HG03469 (cell line): ENCODE measurements at regions not wholly inside any gene's neighbourhood (a gene's known extent, or its start where the extent isn't known, plus 50 kb on each side); places are given as distances from the start of the nearest gene placed in this dataset.
"Not testable (repeated sequence)": the region's sequence is repeated elsewhere in the genome, so short reads cannot be mapped to it uniquely, and the experiment has no call there.

Experiments used
- ATAC-seq: cut with Tn5 transposase; IDR thresholded peaks from one replicate; pipeline ENCODE4 v1.9.1; 2021; ENCODE audit warnings: mild to moderate bottlenecking, moderate library complexity, moderate number of reproducible peaks; ENCODE audit not compliant: unreplicated experiment

DNA sequence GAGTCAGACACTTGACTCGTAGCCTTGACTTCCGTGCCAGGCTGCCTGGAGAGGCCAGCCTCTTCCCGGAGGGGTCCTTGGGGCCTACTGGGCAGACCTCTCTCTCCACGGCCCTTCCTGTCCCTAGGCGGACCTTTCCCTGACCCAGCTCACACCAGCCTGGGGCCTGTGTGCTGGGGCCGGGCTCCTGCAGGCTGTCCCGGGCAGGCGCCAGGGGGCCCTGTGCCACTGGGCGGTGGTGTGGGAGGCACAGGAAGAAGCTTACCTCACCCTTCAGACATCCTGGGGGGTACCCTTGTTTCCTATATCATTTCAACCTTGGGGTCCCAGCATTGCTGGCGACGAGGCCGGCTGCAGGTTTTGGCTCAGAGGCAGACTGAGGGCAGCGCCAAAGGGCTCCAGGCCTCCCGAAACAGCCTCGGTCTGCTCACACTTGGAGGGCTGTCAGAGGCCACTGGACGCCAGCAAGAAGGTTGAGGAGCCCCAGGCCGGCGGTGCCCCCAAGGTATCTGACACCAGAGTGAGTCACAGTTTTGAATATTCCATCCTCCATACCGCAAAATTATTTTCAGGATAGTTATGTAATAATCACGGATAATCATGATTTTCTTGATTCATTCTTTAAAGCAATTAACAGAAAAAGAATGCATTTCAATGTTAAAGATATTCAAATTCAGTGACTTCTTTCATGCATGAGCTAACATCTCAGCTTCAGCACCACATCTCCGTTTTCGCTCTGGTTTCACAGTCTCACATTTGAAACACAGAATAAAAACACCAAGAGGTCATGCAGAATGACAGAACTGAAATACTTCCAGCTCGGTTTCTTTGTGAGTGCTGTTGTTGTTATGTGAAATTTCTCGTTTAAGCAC is 3967.6 kb upstream of the TPTE start:
- ATAC-seq, result not testable (repeated sequence)

DNA sequence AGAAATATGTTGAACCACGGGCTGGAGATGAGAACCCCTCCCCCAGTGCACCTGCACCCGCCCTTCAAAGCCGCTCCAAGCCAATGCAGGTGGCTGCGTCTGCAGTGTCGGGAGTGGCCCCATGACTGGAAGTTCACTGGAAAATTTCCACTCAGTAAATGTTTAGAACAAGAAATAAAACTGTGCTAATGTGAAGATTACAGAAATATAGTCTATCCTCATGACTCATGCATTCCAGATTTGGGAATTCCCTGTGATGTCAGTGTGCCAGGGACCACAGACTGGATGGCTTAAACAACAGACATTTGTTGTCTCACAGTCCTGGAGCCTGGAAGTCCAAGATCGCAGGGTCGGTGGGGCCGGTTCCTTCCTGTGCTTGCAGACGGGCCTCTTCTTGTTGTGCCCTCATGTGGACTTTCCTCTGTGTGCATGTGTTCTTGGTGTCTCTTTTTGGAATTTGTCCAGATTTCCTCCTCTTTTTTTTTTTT is 3967.0 kb upstream of the TPTE start:
- not testable (repeated sequence) for ATAC-seq

DNA sequence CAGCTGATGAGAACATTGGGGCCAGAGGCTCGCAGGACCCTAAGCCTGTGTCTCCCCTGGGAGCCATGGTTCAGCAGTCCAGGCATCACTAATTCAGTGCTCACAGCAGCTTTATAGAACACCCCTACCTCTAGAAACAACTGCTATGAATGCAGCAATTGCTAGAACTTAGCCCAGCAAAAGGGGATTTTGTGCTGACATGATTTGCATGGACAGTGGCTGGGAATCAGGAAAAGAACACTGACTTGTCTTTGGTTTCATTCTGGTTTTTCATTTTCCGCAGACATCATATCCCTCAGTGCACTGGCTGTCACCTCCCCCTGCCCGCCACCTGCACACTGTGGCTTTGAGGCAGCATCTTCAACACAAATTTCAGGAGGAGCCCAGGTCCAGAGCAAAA is 3964.9 kb upstream of the TPTE start:
- not testable (repeated sequence) for ATAC-seq

DNA sequence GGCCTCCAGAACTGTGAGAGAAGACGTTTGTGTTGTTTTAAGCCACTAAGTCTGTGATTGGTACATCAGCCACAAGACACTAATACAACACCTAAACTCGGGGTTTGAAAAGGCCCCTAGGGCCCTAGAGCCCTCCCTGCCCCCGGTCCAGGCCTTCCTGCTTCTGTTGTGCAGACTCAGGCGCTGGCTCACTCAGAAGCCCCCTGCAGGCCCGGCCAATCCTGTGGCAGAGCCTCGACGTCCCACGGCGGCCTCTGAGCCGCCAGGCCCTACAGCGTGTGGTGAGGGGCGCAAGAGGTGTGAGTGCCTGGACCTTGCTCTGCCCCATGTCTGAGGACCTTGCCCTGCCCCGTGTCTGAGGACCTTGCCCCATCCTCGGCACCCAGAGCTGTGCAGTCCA is 3964.0 kb upstream of the TPTE start:
- ATAC-seq, result not testable (repeated sequence)

- not testable (repeated sequence) for ATAC-seq
These were observed 3960.2 kb upstream of the TPTE start for GRCh38 chr21:6561168-6561567.

DNA sequence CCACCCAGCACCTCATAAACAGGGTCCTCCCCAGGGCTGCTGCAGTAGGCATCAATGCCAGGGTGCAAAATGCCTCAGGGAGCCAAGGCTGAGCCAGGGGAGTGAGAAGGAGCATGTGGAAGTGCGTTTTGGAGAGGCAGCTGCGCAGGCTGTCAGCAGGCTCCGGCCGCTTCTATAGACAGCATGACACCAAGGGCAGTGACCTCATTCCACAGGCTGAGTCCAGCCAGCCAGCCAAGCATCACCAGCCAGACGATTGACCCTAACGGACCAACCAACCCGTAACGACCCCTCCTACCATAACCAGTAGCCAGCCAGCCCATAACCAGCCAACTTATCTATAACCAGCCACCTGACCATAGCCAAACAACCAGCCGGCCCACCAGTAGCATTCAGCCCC is 3959.8 kb upstream of the TPTE start:
- not testable (repeated sequence) for ATAC-seq

DNA sequence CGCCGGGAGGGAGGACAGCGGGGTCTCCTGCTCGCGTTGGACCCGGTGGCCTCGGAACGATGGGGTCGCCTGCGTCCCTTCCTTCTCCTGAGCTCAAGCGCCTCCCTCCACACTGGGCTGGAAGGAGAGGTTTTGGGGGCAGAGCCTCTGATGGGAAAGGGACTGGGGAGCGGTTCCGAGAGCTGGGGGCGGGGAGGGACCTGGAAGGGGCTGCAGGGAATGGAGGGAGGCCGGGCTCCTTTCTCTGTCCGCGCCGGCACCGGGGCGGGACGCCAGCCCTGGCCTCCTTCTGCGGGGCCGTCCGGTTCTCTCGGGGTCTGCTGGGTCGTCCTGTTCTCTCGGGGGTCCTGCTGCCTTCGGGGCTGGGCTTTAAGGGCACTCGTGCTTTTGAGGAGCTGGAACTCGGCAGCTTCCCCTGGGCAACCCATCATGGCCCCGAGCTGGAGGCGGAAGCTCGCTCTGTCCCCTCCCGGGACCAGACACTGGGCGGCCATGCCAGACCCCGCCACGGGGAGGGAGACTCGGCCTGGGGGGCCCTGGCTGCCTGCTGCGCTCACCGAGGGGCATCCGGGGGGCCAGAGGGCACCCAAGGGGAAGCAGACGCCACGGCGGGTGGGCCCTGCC is 3956.7 kb upstream of the TPTE start:
- ATAC-seq, result not testable (repeated sequence)

DNA sequence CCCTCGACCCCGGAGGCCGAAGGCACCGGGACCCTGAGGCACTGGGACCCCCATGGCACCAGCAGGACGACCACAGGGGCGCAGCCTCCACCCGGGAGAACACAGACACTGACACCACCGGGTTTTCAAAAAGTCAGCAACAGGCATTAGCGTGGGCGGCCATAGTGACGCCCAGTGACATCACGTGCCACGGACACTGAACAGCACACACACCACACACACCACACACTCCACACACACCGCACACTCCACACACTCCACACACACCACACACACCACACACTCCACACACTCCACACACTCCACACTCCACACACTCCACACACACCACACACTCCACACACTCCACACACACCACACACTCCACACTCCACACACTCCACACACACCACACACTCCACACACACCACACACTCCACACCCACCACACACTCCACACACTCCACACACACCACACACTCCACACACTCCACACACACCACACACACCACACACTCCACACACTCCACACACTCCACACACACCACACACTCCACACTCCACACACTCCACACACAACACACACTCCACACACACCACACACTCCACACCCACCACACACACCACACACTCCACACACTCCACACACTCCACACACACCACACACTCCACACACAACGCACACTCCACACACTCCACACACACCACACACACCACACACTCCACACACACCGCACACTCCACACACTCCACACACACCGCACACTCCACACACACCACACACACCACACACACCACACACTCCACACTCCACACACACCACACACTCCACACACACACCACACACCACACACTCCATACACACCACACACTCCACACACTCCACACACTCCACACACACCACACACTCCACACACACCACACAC is 3955.9 kb upstream of the TPTE start:
- ATAC-seq, result not testable (repeated sequence)

DNA sequence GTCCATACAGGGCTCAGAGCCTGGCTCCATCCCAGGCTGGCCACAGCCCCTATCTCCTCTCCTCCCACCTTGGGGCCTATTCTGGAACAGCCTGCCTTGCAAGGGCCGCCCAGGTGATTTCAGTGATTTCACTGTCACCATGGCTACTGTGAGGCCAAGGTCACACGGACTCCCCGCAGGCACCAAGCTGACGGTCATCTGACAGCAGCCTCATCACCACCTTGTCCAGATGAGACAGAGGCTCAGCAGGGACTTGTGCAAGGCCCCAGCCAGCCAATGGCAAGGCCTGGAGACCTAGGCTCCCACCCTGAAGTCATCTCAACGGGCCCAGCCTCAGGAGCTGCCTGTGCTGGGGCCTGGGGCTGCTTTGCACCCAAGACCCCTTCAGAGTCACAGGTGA is 3953.8 kb upstream of the TPTE start:
- ATAC-seq, result not testable (repeated sequence)

DNA sequence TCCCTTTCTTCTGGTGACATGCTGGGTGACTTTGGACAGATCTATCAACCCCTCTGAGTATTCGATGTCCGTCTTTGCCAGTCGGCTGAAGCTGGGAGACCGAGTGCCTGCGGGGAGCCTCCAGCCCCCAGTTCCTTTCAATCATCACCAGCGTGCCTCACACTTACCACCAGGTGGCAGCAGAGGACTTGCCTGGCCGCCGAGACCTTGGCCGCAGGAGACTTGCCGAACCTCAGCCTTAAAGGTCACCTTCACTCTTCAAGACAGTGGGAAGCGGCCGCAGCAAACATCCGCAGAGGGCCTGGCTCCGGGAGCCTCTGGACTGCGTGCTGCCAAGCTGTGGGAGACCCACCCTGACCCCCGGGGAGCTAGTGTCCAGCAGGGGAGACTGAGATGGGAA is 3952.2 kb upstream of the TPTE start:
- not testable (repeated sequence) for ATAC-seq

DNA sequence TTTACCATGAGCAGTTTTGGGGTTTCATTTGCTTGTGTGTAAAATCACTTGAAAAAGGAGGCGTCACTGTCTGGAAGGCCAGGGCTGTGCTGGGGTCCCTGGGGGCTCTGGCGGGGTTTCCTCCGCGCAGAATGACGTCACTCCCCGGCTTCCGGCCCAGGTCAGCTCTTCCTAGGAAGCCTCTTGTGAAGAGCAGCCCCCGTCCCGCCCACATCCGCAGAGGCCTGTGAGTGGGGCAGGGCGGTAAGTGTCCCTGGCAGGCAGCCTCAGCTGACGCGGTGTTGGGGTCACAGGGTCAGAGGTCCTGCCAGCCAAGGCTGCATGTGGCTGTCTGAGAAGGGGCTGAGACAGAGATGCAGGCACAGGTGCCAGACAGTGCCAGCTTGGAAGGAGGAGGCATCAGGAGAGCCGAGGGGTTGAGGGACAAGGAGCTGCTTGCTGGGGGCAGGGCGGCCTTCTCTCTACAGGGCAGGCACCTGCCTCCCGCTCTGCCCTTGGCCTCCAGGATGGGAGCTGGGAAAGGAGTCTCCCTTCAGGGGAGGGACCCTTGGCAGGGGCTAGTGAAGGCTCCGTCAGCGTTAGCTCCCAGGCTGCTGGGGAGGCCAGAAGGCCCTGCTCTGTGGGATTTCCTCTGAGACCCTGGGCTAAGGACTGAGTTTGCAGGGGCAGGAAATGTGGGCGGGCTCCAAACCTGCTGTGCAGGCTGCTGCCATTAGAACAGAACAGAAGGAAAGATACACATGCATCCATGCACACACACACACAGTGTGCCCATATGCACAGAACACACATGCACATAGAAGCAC is 3951.6 kb upstream of the TPTE start:
- not testable (repeated sequence) for ATAC-seq

GRCh38 chr21:6570700-6571368 is 3950.5 kb upstream of the TPTE start:
- ATAC-seq, result not testable (repeated sequence)

- ATAC-seq, result not testable (repeated sequence)
These were observed 3947.8 kb upstream of the TPTE start for GRCh38 chr21:6573576-6573975.

DNA sequence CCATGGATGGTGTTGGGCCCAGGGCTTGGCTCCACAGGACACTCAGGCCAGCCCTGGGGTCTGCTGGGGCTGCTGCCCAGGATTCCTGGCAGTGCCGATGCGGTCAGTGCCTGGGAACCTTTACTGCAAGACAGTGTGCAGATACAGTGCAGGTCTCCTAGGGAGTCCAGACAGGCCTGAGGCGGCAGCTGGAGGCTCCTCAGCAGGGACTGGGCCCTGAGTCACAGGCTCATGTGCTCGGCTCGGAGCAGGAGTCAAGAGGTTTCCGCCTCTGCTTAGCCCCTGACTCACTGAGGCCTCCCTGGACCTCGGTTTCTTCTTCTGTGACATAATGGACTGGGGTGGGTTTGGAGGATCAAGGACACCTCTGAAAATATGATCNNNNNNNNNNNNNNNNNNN is 3941.6 kb upstream of the TPTE start:
- not testable (repeated sequence) for ATAC-seq
